ENCODE measurements at regions not wholly inside any gene's neighbourhood (a gene's known extent, or its start where the extent isn't known, plus 50 kb on each side); places are given as distances from the start of the nearest gene placed in this dataset.

- H3K4me1 ChIP-seq (ENCODE audit: control insufficient read depth in 1 of 2, insufficient read depth in 2 of 2, low read depth in 1 of 2, low read length in 1 of 2), result peaks cover 0 to 4% of the 10 kb centered on the region in 2 experiments; a peak in 1 of 4 replicates
- no peak overlapping the region for H3K9ac ChIP-seq
- no peak overlapping the region for H3K4me3 ChIP-seq (ENCODE audit: low read depth in 2 of 2, low read length in 1 of 2)
- ChIA-PET CTCF (interaction anchor here (1.1 kb wide), 1 partner anchor 168 kb away, joined by 3 read pairs; no protein-coding TSS in a partner anchor), POLR2A (no interaction called here)
- H4K20me1 ChIP-seq (ENCODE audit: insufficient read depth), result no peaks in the 10 kb centered on the region
- no peaks in the 10 kb centered on the region for H3F3A ChIP-seq (replicated peaks; ENCODE audit: insufficient read depth)
- no peak overlapping the region for H3K4me2 ChIP-seq
- 81% methylated on average over 3 of the region's 3 CpGs for WGBS (ENCODE audit: low lambda C conversion rate)
- no peaks in the 10 kb centered on the region for H3K9me3 ChIP-seq
- H3K27ac ChIP-seq (ENCODE audit: low read depth in 2 of 2, low read length in 1 of 2), result no peak overlapping the region
- no peak for DNase-seq
- no peaks in the 10 kb centered on the region for H3K79me2 ChIP-seq (ENCODE audit: insufficient read depth)
- H3K9me2 ChIP-seq, result no peaks in the 10 kb centered on the region
- TF ChIP-seq YY1 (IDR thresholded peaks at IDR 0.05; ENCODE audit: low read depth), result no peak
- no peak for TF ChIP-seq POLR2AphosphoS5 (IDR thresholded peaks at IDR 0.05; ENCODE audit: low read depth, low read length)
- TF ChIP-seq RFX5 (IDR thresholded peaks at IDR 0.05; ENCODE audit: low read length), result no peak
- no peak for TF ChIP-seq EP300 (IDR thresholded peaks at IDR 0.05; ENCODE audit: borderline replicate concordance in 1 of 2, low read depth in 1 of 2, low read length in 1 of 2)
- no peak for TF ChIP-seq FOXJ3 (CRISPR knock-in tag; IDR thresholded peaks at IDR 0.05)
- no peak for TF ChIP-seq TCF12 (IDR thresholded peaks at IDR 0.05)
- TF ChIP-seq RXRA (IDR thresholded peaks at IDR 0.05; ENCODE audit: borderline replicate concordance, low read depth), result no peak
- no peak for TF ChIP-seq MEF2A (IDR thresholded peaks at IDR 0.05; ENCODE audit: borderline replicate concordance, low read depth)
- no peak for TF ChIP-seq NRF1 (IDR thresholded peaks at IDR 0.05; ENCODE audit: low read depth, low read length)
- TF ChIP-seq EZH2phosphoT487 (IDR thresholded peaks at IDR 0.05; ENCODE audit: borderline replicate concordance, low read depth), result no peak
- no peak for TF ChIP-seq RCOR1 (IDR thresholded peaks at IDR 0.05; ENCODE audit: low read length)
- no peak for TF ChIP-seq GABPA (IDR thresholded peaks at IDR 0.05; ENCODE audit: low read depth)
- no peaks in the 10 kb centered on the region for H3K36me3 ChIP-seq (replicated peaks in 1 of 2; ENCODE audit: control insufficient read depth in 1 of 2, insufficient read depth in 2 of 2, low read length in 1 of 2)
- H2AFZ ChIP-seq (ENCODE audit: low read depth), result no peak overlapping the region
- H3K27me3 ChIP-seq (ENCODE audit: insufficient read depth), result no peaks in the 10 kb centered on the region
These were observed 129.9 kb upstream of the ITGA6 start for GRCh38 chr2:172297531-172297930.

- Histone ChIP-seq H3K4me3 (ENCODE audit: low read depth in 2 of 2, low read length in 1 of 2) (no peak overlapping the region), H4K20me1 (ENCODE audit: insufficient read depth) (no peaks in the 10 kb centered on the region), H3K79me2 (ENCODE audit: insufficient read depth) (no peaks in the 10 kb centered on the region), H3K27ac (ENCODE audit: low read depth in 2 of 2, low read length in 1 of 2) (no peak overlapping the region), H3K9me3 (no peaks in the 10 kb centered on the region), H3K4me1 (ENCODE audit: control insufficient read depth in 1 of 2, insufficient read depth in 2 of 2, low read depth in 1 of 2, low read length in 1 of 2) (peaks cover 0 to 4% of the 10 kb centered on the region in 2 experiments; a peak in 1 of 4 replicates), H3K9me2 (no peaks in the 10 kb centered on the region), H3K9ac (no peak overlapping the region), H3K36me3 (replicated peaks in 1 of 2; ENCODE audit: control insufficient read depth in 1 of 2, insufficient read depth in 2 of 2, low read length in 1 of 2) (no peaks in the 10 kb centered on the region), H3K27me3 (ENCODE audit: insufficient read depth) (no peaks in the 10 kb centered on the region), H3F3A (replicated peaks; ENCODE audit: insufficient read depth) (no peaks in the 10 kb centered on the region), H3K4me2 (no peak overlapping the region), H2AFZ (ENCODE audit: low read depth) (no peak overlapping the region)
- TF ChIP-seq CHD2 (IDR thresholded peaks at IDR 0.05; ENCODE audit: low read length, partially characterized antibody) (no peak), USF2 (IDR thresholded peaks at IDR 0.05; ENCODE audit: borderline replicate concordance, low read depth, low read length) (no peak), RCOR1 (IDR thresholded peaks at IDR 0.05; ENCODE audit: low read length) (no peak), TCF12 (IDR thresholded peaks at IDR 0.05) (no peak), JUND (IDR thresholded peaks at IDR 0.05) (no peak), ELF1 (IDR thresholded peaks at IDR 0.05) (no peak), MAX (IDR thresholded peaks at IDR 0.05; ENCODE audit: low read depth) (no peak)
- no peak for DNase-seq
- ChIA-PET POLR2A (no interaction called here), CTCF (interaction anchor here (0.9 to 1.2 kb wide), 3 partner anchors 10 to 167 kb away, joined by 3 to 4 read pairs (median 3); no protein-coding TSS in a partner anchor)
- 93% methylated on average over 4 of the region's 4 CpGs for WGBS (ENCODE audit: low lambda C conversion rate)
These were observed 129.4 kb upstream of the ITGA6 start for GRCh38 chr2:172297950-172298349.
